Thymus (tissue), 11 donors: ENCODE measurements at regions not wholly inside any gene's neighbourhood (a gene's known extent, or its start where the extent isn't known, plus 50 kb on each side); places are given as distances from the start of the nearest gene placed in this dataset.
A peak's percentile ranks its signal among the peaks of the same experiment; 100 is the strongest.
"Not testable (repeated sequence)": the region's sequence is repeated elsewhere in the genome, so short reads cannot be mapped to it uniquely, and the experiment has no call there.

ENCODE experiments used
- DNase-seq, 9 donors: peaks; one replicate each; pipeline ENCODE4 v3.0.0-alpha.2; 2013; ENCODE audit warnings: low spot score in 9 of 9, low read depth in 6 of 9, missing footprints in 1 of 9
- H3K27ac ChIP-seq, 2 donors: one replicate each; pipeline ENCODE4 v1.5.1; 2013; ENCODE audit warnings: control low read depth in 1 of 2, low read depth in 1 of 2, low read length in 1 of 2, mild to moderate bottlenecking in 1 of 2, moderate library complexity in 1 of 2
- H3K27me3 ChIP-seq, 2 donors: one replicate each; pipeline ENCODE4 v1.5.1; 2013; ENCODE audit warnings: low read length in 1 of 2; ENCODE audit not compliant: control insufficient read depth in 2 of 2, insufficient read depth in 1 of 2
- H3K36me3 ChIP-seq, 2 donors: one replicate each; pipeline ENCODE4 v1.5.1; 2013; ENCODE audit warnings: low read length in 1 of 2, mild to moderate bottlenecking in 1 of 2, moderate library complexity in 1 of 2; ENCODE audit not compliant: control insufficient read depth in 2 of 2, insufficient read depth in 2 of 2
- H3K4me1 ChIP-seq, 2 donors: one replicate each; pipeline ENCODE4 v1.5.1; 2013; ENCODE audit warnings: low read length in 2 of 2; ENCODE audit not compliant: control insufficient read depth in 2 of 2, insufficient read depth in 2 of 2
- H3K4me3 ChIP-seq, 2 donors: one replicate each; pipeline ENCODE4 v1.5.1; 2013; ENCODE audit warnings: low read length in 2 of 2, control low read depth in 1 of 2, mild to moderate bottlenecking in 1 of 2
- H3K9me3 ChIP-seq, 2 donors: one replicate each; pipeline ENCODE4 v1.5.1; 2013; ENCODE audit warnings: low read length in 1 of 2, mild to moderate bottlenecking in 1 of 2; ENCODE audit not compliant: control insufficient read depth in 2 of 2, insufficient read depth in 1 of 2
- WGBS: extraction: QIAGEN DNeasy Blood & Tissue Kit; methylation state at CpG from one replicate; pipeline ENCODE4 v1.1.7; 2013; 5-methylcytosine and 5-hydroxymethylcytosine counted together
- donor health status: healthy.

DNA sequence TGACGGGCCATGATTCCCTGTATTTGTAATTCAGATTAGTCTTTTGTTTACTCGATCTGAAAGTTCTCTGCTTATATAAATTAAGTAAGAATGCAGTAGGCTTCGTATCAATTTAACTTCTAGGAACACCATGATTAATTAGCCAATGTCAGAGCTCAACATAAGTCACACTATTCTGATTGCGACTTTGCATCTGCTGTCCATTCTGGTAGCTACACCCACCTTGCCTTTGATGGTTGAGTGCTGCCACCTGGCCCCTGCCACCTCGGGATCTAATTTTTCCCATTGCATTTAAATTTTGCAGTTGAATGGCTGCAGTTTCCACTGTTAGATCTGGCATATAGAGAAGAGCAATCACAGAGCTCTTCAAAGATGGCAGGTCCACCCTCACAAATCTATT, 140.0 kb downstream of the LTN1 start:
- H3K27ac ChIP-seq: no peak overlapping the region
- DNase-seq: no peak
- H3K9me3 ChIP-seq: peaks cover 0 to 4% of the 10 kb centered on the region in 2 donors
- no peaks in the 10 kb centered on the region for H3K4me1 ChIP-seq
- H3K4me3 ChIP-seq: no peak overlapping the region
- no peaks in the 10 kb centered on the region for H3K36me3 ChIP-seq
- WGBS: 93% methylated on average over 5 of the region's 5 CpGs
- no peaks in the 10 kb centered on the region for H3K27me3 ChIP-seq

- Histone ChIP-seq H3K36me3 (no peaks in the 10 kb centered on the region), H3K27ac (no peak overlapping the region), H3K27me3 (no peaks in the 10 kb centered on the region), H3K9me3 (peaks cover 0 to 4% of the 10 kb centered on the region in 2 donors), H3K4me3 (no peak overlapping the region), H3K4me1 (no peaks in the 10 kb centered on the region)
- WGBS: 100% methylated on average over 1 of the region's 1 CpG
- no peak for DNase-seq
Measured at GRCh38 chr21:28851645-28852044, 141.0 kb downstream of the LTN1 start.

DNA sequence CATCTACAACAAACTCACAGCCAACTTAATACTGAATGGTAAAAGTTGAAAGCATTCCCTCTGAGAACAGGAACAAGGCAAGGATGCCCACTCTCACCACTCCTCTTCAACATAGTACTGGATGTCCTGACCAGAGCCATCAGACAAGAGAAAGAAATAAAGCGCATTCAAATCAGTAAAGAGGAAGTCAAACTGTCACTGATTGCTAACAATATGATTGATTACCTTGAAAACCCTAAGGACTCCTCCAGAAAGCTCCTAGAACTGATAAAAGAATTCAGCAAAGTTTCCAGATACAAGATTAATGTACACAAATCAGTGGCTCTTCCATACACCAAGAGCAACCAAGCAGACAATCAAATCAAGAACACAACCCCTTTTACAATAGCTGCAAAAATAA, 153.4 kb downstream of the LTN1 start:
- DNase-seq, H3K9me3 ChIP-seq, H3K27me3 ChIP-seq, H3K4me3 ChIP-seq, H3K27ac ChIP-seq, H3K4me1 ChIP-seq, H3K36me3 ChIP-seq: not testable (repeated sequence)
- 86% methylated on average over 1 of the region's 1 CpG for WGBS

- peak overlapping the region; percentile 17 to 52 for H3K27ac ChIP-seq
- WGBS: 21% methylated on average over 1 of the region's 1 CpG
- not testable (repeated sequence) for H3K27me3 ChIP-seq
Measured at GRCh38 chr21:28837426-28837825, 155.3 kb downstream of the LTN1 start.

GRCh38 chr21:28836588-28836987, 156.1 kb downstream of the LTN1 start:
- H3K4me3 ChIP-seq: not testable (repeated sequence)

More at GRCh38 chr21:28837426-28837825, 155.3 kb downstream of the LTN1 start:
- not testable (repeated sequence) for H3K9me3 ChIP-seq, H3K4me3 ChIP-seq, H3K4me1 ChIP-seq, H3K36me3 ChIP-seq
- peak in 1 of 9 donors; percentile 54 for DNase-seq

GRCh38 chr21:28834335-28835238, 158.1 kb downstream of the LTN1 start:
- DNase-seq: no peak
- Histone ChIP-seq H3K27ac (no peak overlapping the region), H3K36me3 (no peaks in the 10 kb centered on the region), H3K9me3 (no peaks in the 10 kb centered on the region), H3K27me3 (no peaks in the 10 kb centered on the region), H3K4me1 (peaks cover 0 to 3% of the 10 kb centered on the region in 2 donors), H3K4me3 (no peak overlapping the region)
- 98% methylated on average over 6 of the region's 6 CpGs for WGBS

More at GRCh38 chr21:28836588-28836987, 156.1 kb downstream of the LTN1 start:
- not testable (repeated sequence) for H3K9me3 ChIP-seq, H3K4me1 ChIP-seq, H3K27me3 ChIP-seq, H3K36me3 ChIP-seq
- peak in 1 of 9 donors; percentile 40 for DNase-seq
- H3K27ac ChIP-seq: peak overlapping the region in 1 of 2 donors; percentile 52
- WGBS: 46% methylated on average over 1 of the region's 1 CpG

- Histone ChIP-seq H3K36me3 (no peaks in the 10 kb centered on the region), H3K4me3 (no peak overlapping the region), H3K27ac (no peak overlapping the region), H3K27me3 (no peaks in the 10 kb centered on the region), H3K9me3 (no peaks in the 10 kb centered on the region), H3K4me1 (peaks cover 0 to 3% of the 10 kb centered on the region in 2 donors)
- 96% methylated on average over 3 of the region's 3 CpGs for WGBS
- DNase-seq: no peak
Measured at GRCh38 chr21:28833609-28834008, 159.1 kb downstream of the LTN1 start.

DNA sequence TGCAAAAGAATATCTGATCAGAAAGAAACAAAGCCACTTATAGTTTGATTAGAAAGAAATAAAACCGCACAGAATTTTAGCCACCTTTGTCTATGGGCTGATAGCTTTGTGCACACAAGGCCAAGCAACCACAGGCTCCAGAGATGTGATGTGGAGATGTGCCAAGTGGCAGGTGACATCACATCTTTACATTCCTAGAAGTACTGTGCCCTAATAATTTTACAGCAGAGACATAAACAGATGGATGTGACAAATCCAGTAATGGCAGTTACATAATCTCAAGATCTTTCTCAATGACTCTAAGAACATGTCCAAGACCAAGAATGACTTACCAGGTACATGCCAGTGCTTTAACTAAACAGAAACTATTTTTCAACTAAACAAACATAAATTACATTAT, 159.5 kb downstream of the LTN1 start:
- Histone ChIP-seq H3K4me1 (peaks cover 0 to 3% of the 10 kb centered on the region in 2 donors), H3K4me3 (no peak overlapping the region), H3K27me3 (no peaks in the 10 kb centered on the region), H3K9me3 (no peaks in the 10 kb centered on the region), H3K36me3 (no peaks in the 10 kb centered on the region), H3K27ac (no peak overlapping the region)
- no peak for DNase-seq
- 94% methylated on average over 1 of the region's 1 CpG for WGBS

GRCh38 chr21:28832715-28833061, 160.0 kb downstream of the LTN1 start:
- no peak overlapping the region for H3K27ac ChIP-seq
- DNase-seq: no peak
- no peaks in the 10 kb centered on the region for H3K27me3 ChIP-seq
- no peak overlapping the region for H3K4me3 ChIP-seq
- H3K4me1 ChIP-seq: peaks cover 0 to 3% of the 10 kb centered on the region in 2 donors
- no peaks in the 10 kb centered on the region for H3K36me3 ChIP-seq
- H3K9me3 ChIP-seq: no peaks in the 10 kb centered on the region
- 95% methylated on average over 3 of the region's 3 CpGs for WGBS
